Adrenal gland (tissue), 9 donors: ENCODE measurements at regions not wholly inside any gene's neighbourhood (a gene's known extent, or its start where the extent isn't known, plus 50 kb on each side); places are given as distances from the start of the nearest gene placed in this dataset.

Experiments used
- DNase-seq, 7 donors: peaks; one replicate each; pipeline ENCODE4 v3.0.0-alpha.2; 2019 to 2020
- H3K27ac ChIP-seq, 5 donors: fragments of 200-600 bp; sonication (generic) in 4 of 5; 1 replicate in 3 of 5; 2 replicates in 2 of 5; pipeline versions ENCODE4 v1.5.1 to v1.8.0; 2016 to 2020; ENCODE audit warnings: mild to moderate bottlenecking in 1 of 5
- H3K27me3 ChIP-seq: fragments of 200-600 bp; 2 replicates; pipeline ENCODE4 v1.8.0; 2021
- H3K36me3 ChIP-seq, 2 donors: fragments of 200-600 bp; replicated peaks in 1 of 2; 1 replicate in 1 of 2; 2 replicates in 1 of 2; pipeline versions ENCODE4 v1.5.1 to v1.8.0; 2018 to 2022
- H3K4me1 ChIP-seq, 2 donors: fragments of 200-600 bp; replicated peaks in 1 of 2; 1 replicate in 1 of 2; 2 replicates in 1 of 2; pipeline versions ENCODE4 v1.5.1 to v1.8.0; 2018 to 2021
- H3K4me3 ChIP-seq, 4 donors: fragments of 200-600 bp; sonication (generic) in 3 of 4; one replicate each; pipeline ENCODE4 v1.5.1; 2016 to 2018
- H3K9me3 ChIP-seq, 3 donors: fragments of 200-600 bp; sonication (generic) in 1 of 3; replicated peaks in 1 of 3; 1 replicate in 2 of 3; 2 replicates in 1 of 3; pipeline versions ENCODE4 v1.5.1 to v1.8.0; 2016 to 2021
- POLR2A ChIP-seq, 2 donors: fragments of 450-650 bp; IDR thresholded peaks; one replicate each; pipeline ENCODE4 v1.6.1; 2017; ENCODE audit warnings: antibody characterized with exemption in 2 of 2, mild to moderate bottlenecking in 2 of 2, moderate library complexity in 1 of 2
- WGBS, 4 donors: extraction: QIAGEN DNeasy Blood & Tissue Kit in 2 of 4; methylation state at CpG; one replicate each; pipeline versions ENCODE4 v1.1.5 to v1.1.7; 2013 to 2017; 5-methylcytosine and 5-hydroxymethylcytosine counted together
- intact Hi-C, 2 donors: fragments of 100-400 bp; cut with DNase I; formaldehyde crosslinking; loops; one replicate each; pipeline versions ENCODE4 v1.14.1 to v1.15.0; 2022 to 2023
- TF ChIP-seq, protein P1 (sequence below), 6 experiments: fragments of 450-650 bp in 4 of 6; fragments of 200-600 bp in 2 of 6; sonication (generic) in 1 of 6; IDR thresholded peaks; 1 replicate in 5 of 6; 2 replicates in 1 of 6; pipeline versions ENCODE4 v1.5.1 to v1.8.0; 2016 to 2021; ENCODE audit warnings: antibody characterized with exemption in 6 of 6, mild to moderate bottlenecking in 2 of 6, moderate library complexity in 1 of 6
- donor health status: healthy with polysubstance abuse.
- donor health status: Bipolar disorder and iron deficiency.
- donor health status: DM: yes; HTN: yes; CAD: no.
- donor health status: DM: no; HTN: no; CAD: no.
- donor health status: DM: no; HTN: no; CAD: no.

DNA sequence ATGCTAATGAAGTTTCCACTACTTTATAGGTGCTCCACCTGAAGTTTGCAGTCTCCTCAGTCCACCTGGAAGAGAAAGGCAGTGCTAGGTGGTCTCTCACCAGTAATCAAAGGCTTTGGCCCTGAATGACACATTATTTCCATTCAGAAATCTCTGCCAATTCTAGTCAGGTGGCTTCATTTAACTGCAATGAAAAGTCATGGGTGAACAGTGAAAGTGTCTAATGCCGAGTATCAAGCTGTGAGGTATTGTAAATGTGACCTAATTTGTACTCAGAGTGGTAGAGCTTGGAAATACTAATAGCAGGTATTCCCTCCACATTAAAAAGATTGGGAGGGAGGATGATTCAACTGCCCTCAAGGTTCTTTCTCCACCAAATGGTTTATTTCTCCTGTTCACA, 220.9 kb upstream of the LRFN5 start:
- no peak overlapping the region for H3K4me3 ChIP-seq
- no peak for TF ChIP-seq POLR2A (IDR thresholded peaks at IDR 0.05)
- TF ChIP-seq, protein P1, sequence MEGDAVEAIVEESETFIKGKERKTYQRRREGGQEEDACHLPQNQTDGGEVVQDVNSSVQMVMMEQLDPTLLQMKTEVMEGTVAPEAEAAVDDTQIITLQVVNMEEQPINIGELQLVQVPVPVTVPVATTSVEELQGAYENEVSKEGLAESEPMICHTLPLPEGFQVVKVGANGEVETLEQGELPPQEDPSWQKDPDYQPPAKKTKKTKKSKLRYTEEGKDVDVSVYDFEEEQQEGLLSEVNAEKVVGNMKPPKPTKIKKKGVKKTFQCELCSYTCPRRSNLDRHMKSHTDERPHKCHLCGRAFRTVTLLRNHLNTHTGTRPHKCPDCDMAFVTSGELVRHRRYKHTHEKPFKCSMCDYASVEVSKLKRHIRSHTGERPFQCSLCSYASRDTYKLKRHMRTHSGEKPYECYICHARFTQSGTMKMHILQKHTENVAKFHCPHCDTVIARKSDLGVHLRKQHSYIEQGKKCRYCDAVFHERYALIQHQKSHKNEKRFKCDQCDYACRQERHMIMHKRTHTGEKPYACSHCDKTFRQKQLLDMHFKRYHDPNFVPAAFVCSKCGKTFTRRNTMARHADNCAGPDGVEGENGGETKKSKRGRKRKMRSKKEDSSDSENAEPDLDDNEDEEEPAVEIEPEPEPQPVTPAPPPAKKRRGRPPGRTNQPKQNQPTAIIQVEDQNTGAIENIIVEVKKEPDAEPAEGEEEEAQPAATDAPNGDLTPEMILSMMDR (IDR thresholded peaks at IDR 0.05): no peak
- intact Hi-C loops: no loop called here
- 77 to 86% (median 82%) methylated on average over 1 of the region's 1 CpG for WGBS, 4 donors
- H3K27me3 ChIP-seq: no peaks in the 10 kb centered on the region
- no peak overlapping the region for H3K27ac ChIP-seq
- H3K9me3 ChIP-seq: no peaks in the 10 kb centered on the region
- no peak for DNase-seq
- no peaks in the 10 kb centered on the region for H3K4me1 ChIP-seq
- no peaks in the 10 kb centered on the region for H3K36me3 ChIP-seq

- no peaks in the 10 kb centered on the region for H3K27me3 ChIP-seq
- H3K27ac ChIP-seq: no peak overlapping the region
- H3K9me3 ChIP-seq: no peaks in the 10 kb centered on the region
- H3K4me3 ChIP-seq: no peak overlapping the region
- TF ChIP-seq POLR2A (IDR thresholded peaks at IDR 0.05): no peak
- TF ChIP-seq, protein P1 (IDR thresholded peaks at IDR 0.05): no peak
- intact Hi-C loops: no loop called here
- H3K4me1 ChIP-seq: no peaks in the 10 kb centered on the region
- H3K36me3 ChIP-seq: no peaks in the 10 kb centered on the region
- DNase-seq: no peak
Observed at GRCh38 chr14:41380017-41380416, 226.7 kb upstream of the LRFN5 start.

DNA sequence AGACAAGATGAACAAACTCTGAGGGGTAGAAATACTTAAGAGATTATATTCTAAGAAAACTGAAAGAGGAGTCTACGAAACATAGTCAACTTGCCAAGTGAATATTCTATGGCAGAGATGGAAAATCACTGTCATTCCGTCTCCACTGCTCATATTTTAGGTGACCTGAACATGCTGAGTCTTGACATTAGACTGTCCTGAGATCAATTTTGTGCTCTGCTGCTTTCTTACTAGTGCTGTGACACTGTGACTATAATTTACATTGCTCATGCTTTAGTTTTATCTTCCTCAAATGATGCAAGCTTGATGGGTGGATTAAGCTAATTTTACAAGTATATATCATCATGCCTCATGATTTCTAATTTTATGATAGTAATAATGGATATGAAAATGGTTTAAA, 228.2 kb upstream of the LRFN5 start:
- no peak overlapping the region for H3K4me3 ChIP-seq
- 63 to 67% (median 66%) methylated on average over 2 of the region's 2 CpGs for WGBS, 4 donors
- no peaks in the 10 kb centered on the region for H3K27me3 ChIP-seq
- intact Hi-C loops: no loop called here
- no peak for TF ChIP-seq POLR2A (IDR thresholded peaks at IDR 0.05)
- TF ChIP-seq, protein P1 (IDR thresholded peaks at IDR 0.05): no peak
- no peaks in the 10 kb centered on the region for H3K36me3 ChIP-seq
- DNase-seq: no peak
- no peaks in the 10 kb centered on the region for H3K4me1 ChIP-seq
- no peaks in the 10 kb centered on the region for H3K9me3 ChIP-seq
- no peak overlapping the region for H3K27ac ChIP-seq

DNA sequence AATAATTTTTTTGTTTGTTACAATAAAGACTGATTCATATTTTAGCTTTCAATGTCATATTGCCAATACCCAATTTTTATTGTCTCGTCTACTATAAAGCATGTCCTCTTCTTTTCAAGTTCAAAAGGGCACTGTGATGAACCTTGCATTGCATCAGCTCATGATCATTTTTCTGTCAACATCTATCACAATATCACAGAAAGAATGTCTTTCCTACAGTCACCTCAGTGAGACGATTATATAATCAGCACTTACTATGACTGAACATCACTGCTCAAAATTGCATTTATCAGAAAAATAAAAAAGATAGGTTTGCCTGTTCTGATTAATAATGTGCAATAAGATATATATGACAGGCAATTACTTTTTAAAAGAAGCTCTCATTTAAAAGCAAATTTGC, 228.7 kb upstream of the LRFN5 start:
- H3K27me3 ChIP-seq: no peaks in the 10 kb centered on the region
- 38 to 72% (median 64%) methylated on average over 2 of the region's 2 CpGs for WGBS, 4 donors
- TF ChIP-seq, protein P1 (IDR thresholded peaks at IDR 0.05): no peak
- no peak for TF ChIP-seq POLR2A (IDR thresholded peaks at IDR 0.05)
- no peak overlapping the region for H3K4me3 ChIP-seq
- H3K9me3 ChIP-seq: no peaks in the 10 kb centered on the region
- DNase-seq: no peak
- H3K36me3 ChIP-seq: no peaks in the 10 kb centered on the region
- no peaks in the 10 kb centered on the region for H3K4me1 ChIP-seq
- no peak overlapping the region for H3K27ac ChIP-seq
- intact Hi-C loops: no loop called here
